Activated CD4-positive, alpha-beta memory T cell treated with anti-CD3 and anti-CD28 coated beads for 36 hours (primary cell): ENCODE measurements at regions not wholly inside any gene's neighbourhood (a gene's known extent, or its start where the extent isn't known, plus 50 kb on each side); places are given as distances from the start of the nearest gene placed in this dataset.
"Not testable (repeated sequence)": the region's sequence is repeated elsewhere in the genome, so short reads cannot be mapped to it uniquely, and the experiment has no call there.

ENCODE experiments used
- CTCF ChIA-PET: fragments of 350-600 bp; sonication (Branson Sonifier 250); formaldehyde crosslinking; loops from one replicate; lab custom pipeline; 2021; ENCODE audit warnings: antibody characterized with exemption, inconsistent platforms; lab: Charles Lee
- POLR2A ChIA-PET: fragments of 350-600 bp; sonication (Branson Sonifier 250); formaldehyde crosslinking; loops from one replicate; lab custom pipeline; 2021; ENCODE audit warnings: antibody characterized with exemption; lab: Charles Lee
- DNase-seq: peaks from one replicate; pipeline ENCODE4 v3.0.0-alpha.2; 2020
- H3K27ac Mint-ChIP-seq: one replicate; pipeline ENCODE4 v1.8.0; 2021; ENCODE audit warnings: mixed read lengths
- H3K27me3 Mint-ChIP-seq: one replicate; pipeline ENCODE4 v1.8.0; 2021; ENCODE audit warnings: mixed read lengths
- H3K36me3 Mint-ChIP-seq: one replicate; pipeline ENCODE4 v1.8.0; 2021; ENCODE audit warnings: mixed read lengths
- H3K4me1 Mint-ChIP-seq: one replicate; pipeline ENCODE4 v1.8.0; 2021; ENCODE audit warnings: low read depth, mixed read lengths
- H3K4me3 Mint-ChIP-seq: one replicate; pipeline ENCODE4 v1.8.0; 2021; ENCODE audit warnings: mild to moderate bottlenecking, mixed read lengths
- H3K9me3 Mint-ChIP-seq: one replicate; pipeline ENCODE4 v1.8.0; 2021; ENCODE audit warnings: mixed read lengths
- intact Hi-C: fragments of 100-400 bp; cut with micrococcal nuclease; formaldehyde crosslinking; loops from one replicate; pipeline ENCODE4 v1.15.1; 2023

DNA sequence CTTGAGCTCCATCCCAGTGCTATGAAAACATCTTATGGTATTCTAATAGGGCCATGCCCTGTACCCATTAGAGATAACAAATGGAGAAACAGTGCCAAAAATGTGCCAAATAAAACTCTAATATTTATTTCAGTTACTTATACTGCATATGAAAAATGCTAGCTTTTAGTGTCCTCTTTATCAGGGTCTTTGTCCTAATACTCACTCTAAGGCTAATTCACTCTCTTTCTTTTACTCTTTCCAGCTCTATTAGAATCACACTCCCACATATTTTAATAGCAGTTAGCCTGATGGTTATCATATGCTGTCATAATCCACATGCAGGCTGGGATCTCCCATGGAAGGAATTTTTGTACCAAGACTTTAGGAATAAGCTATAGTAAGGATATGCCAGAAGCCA is 408.4 kb downstream of the ETV1 start:
- Mint-ChIP-seq H3K27me3 (peaks cover 2% of the 10 kb centered on the region), H3K9me3 (no peaks in the 10 kb centered on the region), H3K36me3 (no peaks in the 10 kb centered on the region), H3K4me3 (no peak overlapping the region), H3K4me1 (no peaks in the 10 kb centered on the region), H3K27ac (no peak overlapping the region)
- intact Hi-C loops = no loop called here
- ChIA-PET POLR2A (no interaction called here), CTCF (no interaction called here)
- DNase-seq = no peak

DNA sequence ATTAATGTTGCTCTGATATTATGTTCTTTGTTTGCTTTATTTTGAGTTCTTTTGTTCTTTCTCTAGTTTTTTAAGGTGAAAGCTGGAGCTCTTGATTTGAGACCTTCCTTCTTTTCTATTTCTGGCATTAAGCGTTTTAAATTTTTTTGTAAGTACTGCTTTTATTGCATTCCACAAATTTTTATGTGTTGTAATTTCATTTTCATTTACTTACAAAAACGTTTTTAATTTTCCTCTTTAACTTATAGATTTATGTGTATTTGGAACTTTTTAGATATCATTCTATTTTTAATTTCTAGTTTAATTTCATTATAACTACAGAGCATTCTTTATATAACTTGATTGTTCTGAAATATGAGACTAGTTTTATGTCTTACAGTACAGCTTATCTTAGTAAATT is 395.6 kb downstream of the ETV1 start:
- CTCF ChIA-PET = no interaction called here
- Mint-ChIP-seq H3K36me3 (no peaks in the 10 kb centered on the region), H3K4me3 (no peak overlapping the region), H3K9me3 (peaks cover 5% of the 10 kb centered on the region), H3K4me1 (no peaks in the 10 kb centered on the region), H3K27ac (no peak overlapping the region), H3K27me3 (no peaks in the 10 kb centered on the region)
- intact Hi-C loops = no loop called here
- no peak for DNase-seq
- POLR2A ChIA-PET = no interaction called here

DNA sequence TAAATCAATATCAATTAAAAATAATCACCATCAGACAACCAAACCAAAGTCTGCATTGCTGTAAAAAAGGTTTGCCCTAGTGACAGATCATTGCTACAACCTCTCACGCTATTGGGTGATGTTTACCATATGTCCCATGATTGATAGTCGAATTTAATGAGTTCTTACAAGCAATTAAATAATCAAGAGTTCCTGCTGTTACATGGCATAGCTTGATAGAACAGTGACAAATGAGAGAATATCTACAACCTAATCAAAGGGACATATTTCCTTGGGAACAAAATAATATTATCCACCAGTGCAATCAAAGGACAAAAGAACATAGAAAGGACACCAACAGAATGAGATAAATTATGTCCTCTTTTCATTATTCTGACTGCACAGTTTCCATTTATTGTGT is 387.4 kb downstream of the ETV1 start:
- Mint-ChIP-seq H3K9me3 (peaks cover 3% of the 10 kb centered on the region), H3K4me1 (no peaks in the 10 kb centered on the region), H3K4me3 (no peak overlapping the region), H3K27me3 (no peaks in the 10 kb centered on the region), H3K36me3 (no peaks in the 10 kb centered on the region), H3K27ac (no peak overlapping the region)
- intact Hi-C loops = no loop called here
- CTCF ChIA-PET = no interaction called here
- DNase-seq = no peak
- POLR2A ChIA-PET = no interaction called here

DNA sequence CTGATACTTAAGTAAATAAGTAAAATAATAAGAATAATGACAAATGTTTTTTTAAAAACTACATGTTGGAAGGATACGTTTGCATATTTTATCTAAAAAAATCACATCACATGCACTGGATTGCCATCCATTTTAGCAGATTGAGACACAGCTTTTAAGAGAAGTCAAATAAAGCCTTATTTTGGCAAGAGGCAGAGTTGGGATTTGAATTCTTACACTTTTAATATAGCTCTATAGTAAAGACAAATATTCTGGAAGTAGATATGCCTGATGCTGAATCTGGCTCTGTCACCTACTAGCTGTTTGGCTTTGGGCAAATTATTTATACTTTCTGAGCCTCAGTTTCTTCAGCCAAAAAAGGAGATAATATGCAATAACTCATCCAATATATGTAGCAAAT is 386.4 kb downstream of the ETV1 start:
- Mint-ChIP-seq H3K4me1 (no peaks in the 10 kb centered on the region), H3K4me3 (no peak overlapping the region), H3K9me3 (peaks cover 5% of the 10 kb centered on the region), H3K27me3 (no peaks in the 10 kb centered on the region), H3K36me3 (no peaks in the 10 kb centered on the region), H3K27ac (no peak overlapping the region)
- ChIA-PET CTCF (no interaction called here), POLR2A (no interaction called here)
- intact Hi-C loops = no loop called here
- no peak for DNase-seq

DNA sequence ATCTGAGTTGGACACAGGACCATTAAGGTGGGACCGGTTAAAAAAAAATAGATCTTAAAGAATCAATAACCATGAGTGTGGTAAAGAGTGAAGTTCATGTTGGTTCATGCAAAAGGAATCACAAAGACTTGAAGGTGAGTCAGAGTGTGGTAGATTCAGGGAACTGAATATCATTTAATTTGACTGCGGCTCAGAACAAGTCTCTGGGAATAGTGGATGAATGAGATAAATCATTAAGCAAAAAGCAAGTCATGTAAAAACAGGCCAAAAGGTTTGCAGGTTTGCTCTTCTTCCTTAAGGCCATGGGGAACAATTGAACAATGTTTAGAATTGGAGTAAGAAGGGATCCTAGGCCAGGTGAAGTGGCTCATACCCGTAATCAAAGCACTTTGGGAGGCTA is 385.8 kb downstream of the ETV1 start:
- no peak for DNase-seq
- no peaks in the 10 kb centered on the region for H3K36me3 Mint-ChIP-seq
- intact Hi-C loops = no loop called here
- H3K4me1 Mint-ChIP-seq = no peaks in the 10 kb centered on the region
- peaks cover 7% of the 10 kb centered on the region for H3K9me3 Mint-ChIP-seq
- POLR2A ChIA-PET = no interaction called here
- H3K27ac Mint-ChIP-seq = no peak overlapping the region
- H3K27me3 Mint-ChIP-seq = no peaks in the 10 kb centered on the region
- CTCF ChIA-PET = no interaction called here
- H3K4me3 Mint-ChIP-seq = no peak overlapping the region

DNA sequence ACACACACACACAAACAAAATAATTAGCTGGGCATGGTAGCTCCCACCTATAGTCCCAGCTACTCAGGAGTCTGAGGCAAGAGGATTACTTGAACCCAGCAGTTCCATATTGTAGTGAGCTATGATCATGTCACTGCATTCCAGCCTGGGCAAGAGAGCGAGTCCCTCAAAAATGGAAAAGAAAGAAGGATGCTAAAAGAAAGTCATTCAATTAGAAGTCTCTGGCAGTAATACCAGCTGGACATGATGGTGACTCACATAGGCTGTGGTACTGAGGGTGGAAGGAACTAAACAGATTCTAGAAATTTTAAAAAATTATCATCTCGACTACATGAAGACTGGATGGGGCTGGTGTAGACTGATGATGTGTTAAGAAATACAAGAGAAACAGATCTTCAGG is 385.3 kb downstream of the ETV1 start:
- POLR2A ChIA-PET = no interaction called here
- CTCF ChIA-PET = no interaction called here
- Mint-ChIP-seq H3K36me3 (no peaks in the 10 kb centered on the region), H3K27me3 (no peaks in the 10 kb centered on the region), H3K27ac (no peak overlapping the region), H3K9me3 (peaks cover 7% of the 10 kb centered on the region), H3K4me3 (no peak overlapping the region), H3K4me1 (no peaks in the 10 kb centered on the region)
- DNase-seq = no peak
- intact Hi-C loops = no loop called here

DNA sequence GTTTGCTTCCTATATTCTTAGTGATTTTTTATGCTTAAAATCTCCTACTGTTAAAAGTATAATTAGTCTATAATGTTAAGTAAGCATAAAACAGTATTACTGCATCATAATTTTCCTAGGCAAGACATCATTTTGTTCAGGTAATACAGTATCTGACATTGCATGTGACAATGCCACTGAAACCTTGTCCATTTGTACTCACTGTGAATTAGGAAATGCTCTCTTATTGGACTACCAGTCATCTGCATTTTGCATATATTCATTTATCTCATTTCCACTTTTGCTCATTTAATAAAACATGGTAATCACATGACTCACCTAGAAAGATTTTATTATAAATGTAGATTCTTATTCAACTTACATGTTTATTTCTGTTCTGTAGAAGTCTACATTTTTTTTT is 379.1 kb downstream of the ETV1 start:
- no peak overlapping the region for H3K4me3 Mint-ChIP-seq
- no peak overlapping the region for H3K27ac Mint-ChIP-seq
- peaks cover 7% of the 10 kb centered on the region for H3K9me3 Mint-ChIP-seq
- no peak for DNase-seq
- ChIA-PET POLR2A (no interaction called here), CTCF (no interaction called here)
- no peaks in the 10 kb centered on the region for H3K4me1 Mint-ChIP-seq
- intact Hi-C loops = no loop called here
- no peaks in the 10 kb centered on the region for H3K27me3 Mint-ChIP-seq
- H3K36me3 Mint-ChIP-seq = no peaks in the 10 kb centered on the region

DNA sequence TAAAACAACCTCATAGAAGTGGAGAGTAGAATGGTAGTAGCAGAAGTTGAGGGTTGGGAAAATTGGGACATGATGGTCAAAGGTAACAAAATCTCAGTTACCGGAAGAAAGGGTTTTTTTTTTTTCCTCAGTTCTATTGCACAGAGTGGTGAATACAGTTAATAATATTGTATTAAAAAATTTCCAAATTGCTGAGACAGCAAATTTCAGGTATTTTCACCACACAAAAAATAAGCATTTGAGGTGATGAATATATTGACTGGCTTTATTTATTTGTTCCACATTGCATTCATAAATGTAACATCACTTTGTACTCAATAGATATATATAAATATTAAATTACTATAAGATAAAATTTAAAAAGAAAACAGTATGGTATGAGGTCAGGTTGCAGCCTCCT is 373.8 kb downstream of the ETV1 start:
- Mint-ChIP-seq H3K27ac (no peak overlapping the region), H3K9me3 (peaks cover 2% of the 10 kb centered on the region), H3K4me3 (no peak overlapping the region), H3K4me1 (no peaks in the 10 kb centered on the region), H3K36me3 (no peaks in the 10 kb centered on the region), H3K27me3 (no peaks in the 10 kb centered on the region)
- POLR2A ChIA-PET = no interaction called here
- intact Hi-C loops = no loop called here
- CTCF ChIA-PET = no interaction called here
- DNase-seq = no peak

DNA sequence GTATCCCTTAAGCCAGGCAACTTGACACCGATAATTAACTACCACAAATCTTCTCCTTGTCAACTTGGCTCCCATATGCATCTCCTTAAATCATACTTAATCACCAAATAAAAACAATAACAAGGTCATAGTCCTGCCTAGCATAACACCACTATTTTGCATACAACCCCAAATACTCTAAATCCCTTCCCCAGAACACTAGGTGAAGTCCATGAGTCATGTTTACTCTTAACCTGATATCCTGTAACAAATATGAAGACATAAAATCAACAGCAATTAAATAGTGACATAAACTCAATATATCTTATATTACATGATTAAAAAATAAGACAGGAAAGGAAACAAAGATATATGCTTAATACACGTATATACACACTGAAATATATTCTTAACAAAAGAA is 362.0 kb downstream of the ETV1 start:
- CTCF ChIA-PET = no interaction called here
- Mint-ChIP-seq H3K4me1 (no peaks in the 10 kb centered on the region), H3K27me3 (no peaks in the 10 kb centered on the region), H3K9me3 (no peaks in the 10 kb centered on the region), H3K4me3 (no peak overlapping the region), H3K27ac (no peak overlapping the region), H3K36me3 (no peaks in the 10 kb centered on the region)
- no peak for DNase-seq
- POLR2A ChIA-PET = no interaction called here
- intact Hi-C loops = no loop called here

DNA sequence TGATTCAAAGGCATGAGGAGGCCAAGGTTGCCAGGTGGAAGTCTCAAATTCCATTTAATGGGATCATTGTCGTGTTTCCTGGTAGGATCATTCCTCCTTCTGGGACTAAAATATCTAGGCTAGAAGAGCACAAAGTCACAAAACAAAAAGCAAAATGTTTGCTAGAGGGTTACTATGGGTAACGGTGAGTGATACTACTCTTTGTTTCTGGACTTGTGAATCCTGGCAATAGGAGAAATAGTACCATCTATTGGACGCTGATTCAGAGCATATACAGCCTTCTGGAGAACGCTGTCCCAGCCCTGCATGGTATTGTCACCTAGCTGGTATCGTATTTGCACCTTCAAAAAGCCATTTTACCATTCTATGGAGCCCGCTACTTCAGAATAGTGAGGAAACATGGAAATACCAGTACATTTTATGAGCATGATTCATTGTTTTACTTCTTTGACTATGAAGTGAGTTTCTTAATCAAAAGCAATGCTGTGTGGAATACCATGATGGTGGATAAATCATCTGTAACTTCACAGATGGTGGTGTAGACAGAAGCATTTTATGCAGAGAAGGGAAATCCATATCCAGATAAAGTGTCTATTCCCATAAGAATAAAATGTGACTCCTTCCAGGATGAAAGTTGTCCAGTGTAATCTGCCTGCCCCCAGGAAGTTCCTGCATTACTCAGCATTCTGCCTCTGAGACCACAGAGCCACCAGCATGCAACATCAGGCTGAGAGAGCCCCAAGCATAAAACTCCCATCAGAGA is 361.0 kb downstream of the ETV1 start:
- DNase-seq = no peak
- H3K4me3 Mint-ChIP-seq = no peak overlapping the region
- POLR2A ChIA-PET = no interaction called here
- no peaks in the 10 kb centered on the region for H3K27me3 Mint-ChIP-seq
- CTCF ChIA-PET = no interaction called here
- H3K36me3 Mint-ChIP-seq = no peaks in the 10 kb centered on the region
- H3K27ac Mint-ChIP-seq = no peak overlapping the region
- H3K4me1 Mint-ChIP-seq = no peaks in the 10 kb centered on the region
- intact Hi-C loops = no loop called here
- H3K9me3 Mint-ChIP-seq = no peaks in the 10 kb centered on the region

DNA sequence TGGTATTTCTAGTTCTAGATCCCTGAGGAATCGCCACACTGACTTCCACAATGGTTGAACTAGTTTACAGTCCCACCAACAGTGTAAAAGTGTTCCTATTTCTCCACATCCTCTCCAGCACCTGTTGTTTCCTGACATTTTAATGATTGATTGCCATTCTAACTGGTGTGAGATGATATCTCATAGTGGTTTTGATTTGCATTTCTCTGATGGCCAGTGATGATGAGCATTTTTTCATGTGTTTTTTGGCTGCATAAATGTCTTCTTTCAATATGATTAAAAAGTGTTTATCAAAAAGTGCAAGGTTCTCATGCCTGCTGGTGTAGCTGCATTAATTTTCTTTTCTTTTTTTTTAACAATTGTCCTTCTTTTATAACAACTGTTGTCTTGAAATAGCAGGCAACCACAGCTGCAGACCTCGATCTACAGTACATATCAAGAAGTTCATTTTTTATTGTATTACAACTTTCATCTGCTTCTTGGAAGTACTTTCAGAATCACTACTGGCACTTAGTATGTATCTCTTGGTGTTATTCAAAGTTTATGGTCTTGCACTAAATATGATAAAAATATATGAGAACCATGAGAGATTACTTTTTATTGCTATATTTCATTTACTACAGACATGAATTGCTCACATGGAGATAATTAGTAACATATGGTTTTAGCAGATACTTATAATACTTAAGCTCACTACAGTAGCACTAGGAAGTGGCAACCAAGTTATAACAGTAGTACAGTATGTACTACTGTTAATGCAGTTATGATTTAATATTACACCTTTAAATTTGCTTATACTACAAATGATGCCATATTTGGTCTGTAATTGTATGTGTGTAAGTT is 358.0 kb downstream of the ETV1 start:
- CTCF ChIA-PET, H3K27me3 Mint-ChIP-seq, H3K27ac Mint-ChIP-seq, POLR2A ChIA-PET, DNase-seq, H3K9me3 Mint-ChIP-seq, H3K4me3 Mint-ChIP-seq, intact Hi-C loops, H3K36me3 Mint-ChIP-seq, H3K4me1 Mint-ChIP-seq: not testable (repeated sequence)

DNA sequence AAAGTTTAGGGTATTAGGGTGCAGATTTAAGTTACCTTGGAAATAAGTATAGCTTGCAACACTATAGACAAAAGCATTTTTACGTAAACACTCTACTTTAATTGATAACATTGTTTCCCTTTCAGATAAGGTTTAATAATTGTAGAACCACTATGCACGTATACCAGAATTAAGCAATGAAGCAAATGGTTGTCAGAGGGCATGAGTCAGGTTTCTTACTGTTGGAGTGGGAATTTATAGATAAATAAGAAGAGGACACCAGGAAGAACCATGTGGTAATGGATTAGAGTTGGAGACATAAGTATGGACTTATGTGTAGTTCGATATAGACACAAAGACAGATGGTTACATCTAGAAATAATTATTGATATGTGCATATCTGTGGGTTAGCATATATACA is 355.6 kb downstream of the ETV1 start:
- intact Hi-C loops = no loop called here
- Mint-ChIP-seq H3K27me3 (no peaks in the 10 kb centered on the region), H3K4me1 (no peaks in the 10 kb centered on the region), H3K9me3 (no peaks in the 10 kb centered on the region), H3K4me3 (no peak overlapping the region), H3K27ac (no peak overlapping the region), H3K36me3 (no peaks in the 10 kb centered on the region)
- DNase-seq = no peak
- CTCF ChIA-PET = no interaction called here
- POLR2A ChIA-PET = no interaction called here

DNA sequence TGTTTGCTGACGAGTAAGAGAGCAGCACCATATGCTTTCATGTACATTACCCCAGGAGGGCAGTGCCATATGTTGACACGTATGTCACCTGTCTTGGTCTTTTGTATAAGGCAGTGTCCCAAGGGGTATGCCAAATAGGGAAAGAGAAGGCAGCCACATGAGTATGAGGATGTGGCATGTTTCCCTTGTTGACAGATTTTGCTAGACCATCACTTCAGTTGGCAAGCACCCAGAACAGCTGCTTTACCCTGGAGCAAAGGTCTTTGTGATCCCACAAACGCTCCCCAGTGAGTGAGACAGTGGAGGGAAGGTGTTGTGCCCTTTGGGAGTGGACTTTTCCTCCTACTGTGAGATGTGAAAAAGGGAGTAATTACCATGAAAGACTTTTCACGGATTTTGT is 350.1 kb downstream of the ETV1 start:
- no peak overlapping the region for H3K4me3 Mint-ChIP-seq
- no peaks in the 10 kb centered on the region for H3K4me1 Mint-ChIP-seq
- H3K27ac Mint-ChIP-seq = no peak overlapping the region
- ChIA-PET CTCF (no interaction called here), POLR2A (no interaction called here)
- intact Hi-C loops = no loop called here
- no peaks in the 10 kb centered on the region for H3K36me3 Mint-ChIP-seq
- H3K9me3 Mint-ChIP-seq = no peaks in the 10 kb centered on the region
- no peaks in the 10 kb centered on the region for H3K27me3 Mint-ChIP-seq
- DNase-seq = no peak
